ENCODE measurements at regions not wholly inside any gene's neighbourhood (a gene's known extent, or its start where the extent isn't known, plus 50 kb on each side); places are given as distances from the start of the nearest gene placed in this dataset.

DNA sequence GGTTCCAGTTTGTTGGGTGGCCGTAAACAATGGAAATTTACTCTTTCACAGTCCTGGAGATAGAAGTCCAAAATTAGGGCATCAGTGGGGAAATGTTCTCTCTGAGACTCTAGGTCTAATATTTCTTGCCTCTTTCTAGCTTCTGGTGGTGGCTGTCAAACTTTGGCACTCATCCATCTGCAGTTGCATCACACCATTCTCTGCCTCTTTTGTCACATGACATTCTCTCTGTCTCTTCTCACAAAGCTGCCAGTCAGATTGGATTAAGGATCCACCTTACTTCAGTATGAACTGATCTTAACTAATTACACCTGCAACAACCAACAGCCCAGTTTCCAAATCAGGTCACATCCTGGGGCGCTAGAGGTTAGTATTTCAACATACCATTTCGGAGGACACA is 222.9 kb upstream of the FTMT start:
- WGBS, 2 donors = 59 to 63% methylated on average over 3 of the region's 3 CpGs
- intact Hi-C loops (cut with DNase I; ENCODE audit: low total_unique reads) = no loop called here
- DNase-seq (ENCODE audit: low spot score in 2 of 2) = peak in 1 of 2 donors; percentile 79
- TF ChIP-seq POLR2A (IDR thresholded peaks at IDR 0.05) = no peak
- TF ChIP-seq, protein P1, sequence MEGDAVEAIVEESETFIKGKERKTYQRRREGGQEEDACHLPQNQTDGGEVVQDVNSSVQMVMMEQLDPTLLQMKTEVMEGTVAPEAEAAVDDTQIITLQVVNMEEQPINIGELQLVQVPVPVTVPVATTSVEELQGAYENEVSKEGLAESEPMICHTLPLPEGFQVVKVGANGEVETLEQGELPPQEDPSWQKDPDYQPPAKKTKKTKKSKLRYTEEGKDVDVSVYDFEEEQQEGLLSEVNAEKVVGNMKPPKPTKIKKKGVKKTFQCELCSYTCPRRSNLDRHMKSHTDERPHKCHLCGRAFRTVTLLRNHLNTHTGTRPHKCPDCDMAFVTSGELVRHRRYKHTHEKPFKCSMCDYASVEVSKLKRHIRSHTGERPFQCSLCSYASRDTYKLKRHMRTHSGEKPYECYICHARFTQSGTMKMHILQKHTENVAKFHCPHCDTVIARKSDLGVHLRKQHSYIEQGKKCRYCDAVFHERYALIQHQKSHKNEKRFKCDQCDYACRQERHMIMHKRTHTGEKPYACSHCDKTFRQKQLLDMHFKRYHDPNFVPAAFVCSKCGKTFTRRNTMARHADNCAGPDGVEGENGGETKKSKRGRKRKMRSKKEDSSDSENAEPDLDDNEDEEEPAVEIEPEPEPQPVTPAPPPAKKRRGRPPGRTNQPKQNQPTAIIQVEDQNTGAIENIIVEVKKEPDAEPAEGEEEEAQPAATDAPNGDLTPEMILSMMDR (IDR thresholded peaks at IDR 0.05) = no peak
- no peak overlapping the region for H3K4me3 ChIP-seq (ENCODE audit: low read depth, poor library complexity, severe bottlenecking)

DNA sequence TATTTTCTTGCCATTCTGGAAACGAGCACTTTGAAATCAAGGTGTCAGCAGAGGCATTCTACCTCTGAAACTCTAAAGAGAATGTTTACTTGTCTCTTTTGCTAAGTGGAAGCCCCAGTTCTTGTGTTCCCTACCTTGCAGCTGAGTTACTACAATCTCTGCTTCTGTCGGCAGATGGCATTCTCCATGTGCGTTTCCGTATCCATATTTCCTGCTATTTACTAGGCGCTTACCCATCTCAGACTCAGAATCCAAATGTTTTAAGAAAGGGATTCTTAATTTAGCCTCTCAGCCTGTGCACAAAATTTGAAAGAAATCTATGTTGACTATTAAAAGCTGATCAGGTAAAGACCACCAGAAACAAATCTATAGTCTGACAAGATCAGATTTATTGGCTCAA is 221.3 kb upstream of the FTMT start:
- TF ChIP-seq, protein P1 (IDR thresholded peaks at IDR 0.05) = no peak
- TF ChIP-seq POLR2A (IDR thresholded peaks at IDR 0.05) = no peak
- intact Hi-C loops (cut with DNase I; ENCODE audit: low total_unique reads) = no loop called here
- no peak for DNase-seq (ENCODE audit: low spot score in 2 of 2)
- no peak overlapping the region for H3K4me3 ChIP-seq (ENCODE audit: low read depth, poor library complexity, severe bottlenecking)
- WGBS, 2 donors = 31 to 32% methylated on average over 5 of the region's 5 CpGs

DNA sequence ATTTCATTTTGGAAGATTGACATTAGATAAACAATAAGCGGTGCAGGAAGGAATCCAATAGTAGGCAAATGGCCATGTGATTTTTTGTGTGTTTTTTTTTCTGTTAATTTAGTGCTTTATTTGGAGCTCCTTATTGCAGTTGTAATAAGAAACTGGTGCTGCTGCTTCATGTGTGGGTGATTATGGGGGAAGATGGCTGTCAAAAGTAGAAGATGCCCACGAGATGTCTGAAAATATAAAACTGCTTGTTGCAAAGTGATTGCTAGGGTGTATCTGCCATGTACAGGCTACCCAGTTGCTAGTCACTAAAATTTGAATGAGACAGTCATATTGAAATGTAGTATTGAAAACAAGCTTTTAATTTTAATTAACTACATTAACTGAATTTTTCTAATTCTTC is 216.7 kb upstream of the FTMT start:
- intact Hi-C loops (cut with DNase I; ENCODE audit: low total_unique reads) = no loop called here
- no peak for DNase-seq (ENCODE audit: low spot score in 2 of 2)
- H3K4me3 ChIP-seq (ENCODE audit: low read depth, poor library complexity, severe bottlenecking) = no peak overlapping the region
- WGBS, 2 donors = 65 to 71% methylated on average over 2 of the region's 2 CpGs
- TF ChIP-seq, protein P1 (IDR thresholded peaks at IDR 0.05) = no peak
- TF ChIP-seq POLR2A (IDR thresholded peaks at IDR 0.05) = no peak

DNA sequence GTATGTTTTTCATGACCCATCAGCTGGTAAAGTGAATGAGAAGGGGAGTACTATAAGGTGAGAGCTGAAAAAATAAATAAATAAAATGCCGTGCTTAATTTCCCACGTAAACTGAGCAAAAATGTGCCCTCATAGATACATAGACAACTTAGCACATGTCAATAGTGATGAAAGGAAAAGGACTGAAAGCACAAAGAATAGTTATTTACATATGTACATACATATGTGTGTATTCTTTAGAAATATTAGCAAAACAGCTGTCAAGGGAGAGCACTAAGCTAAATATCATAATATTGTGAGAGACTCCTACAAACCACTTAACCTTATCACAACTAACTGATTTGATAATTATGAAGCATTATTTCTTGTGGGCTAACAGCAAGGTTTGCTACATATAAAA is 213.6 kb upstream of the FTMT start:
- TF ChIP-seq POLR2A (IDR thresholded peaks at IDR 0.05) = no peak
- TF ChIP-seq, protein P1 (IDR thresholded peaks at IDR 0.05) = no peak
- no peak for DNase-seq (ENCODE audit: low spot score in 2 of 2)
- no peak overlapping the region for H3K4me3 ChIP-seq (ENCODE audit: low read depth, poor library complexity, severe bottlenecking)
- WGBS, 2 donors = 83 to 87% methylated on average over 2 of the region's 2 CpGs
- intact Hi-C loops (cut with DNase I; ENCODE audit: low total_unique reads) = no loop called here

DNA sequence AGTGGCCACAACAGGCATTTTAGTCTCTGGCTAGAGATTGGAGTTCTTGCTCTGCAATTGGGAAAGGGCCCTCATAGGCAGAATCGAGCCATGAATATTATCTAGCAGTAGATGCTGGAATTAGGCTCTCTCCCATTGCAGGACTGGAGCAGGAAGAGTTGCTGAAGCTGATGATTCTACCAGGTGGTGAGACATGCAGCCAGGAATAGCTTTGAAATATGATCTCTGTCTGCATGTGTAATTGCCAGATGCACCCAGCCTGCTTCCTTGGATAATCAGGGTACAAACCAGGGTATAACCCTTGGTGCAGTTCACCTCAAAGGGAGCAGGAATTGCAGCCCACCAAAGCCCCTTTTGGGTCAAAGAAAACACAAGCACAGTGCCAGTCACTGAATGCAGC is 211.4 kb upstream of the FTMT start:
- 55 to 81% methylated on average over 1 of the region's 1 CpG for WGBS, 2 donors
- intact Hi-C loops (cut with DNase I; ENCODE audit: low total_unique reads) = no loop called here
- DNase-seq (ENCODE audit: low spot score in 2 of 2) = no peak
- no peak overlapping the region for H3K4me3 ChIP-seq (ENCODE audit: low read depth, poor library complexity, severe bottlenecking)
- TF ChIP-seq POLR2A (IDR thresholded peaks at IDR 0.05) = no peak
- TF ChIP-seq, protein P1 (IDR thresholded peaks at IDR 0.05) = no peak

DNA sequence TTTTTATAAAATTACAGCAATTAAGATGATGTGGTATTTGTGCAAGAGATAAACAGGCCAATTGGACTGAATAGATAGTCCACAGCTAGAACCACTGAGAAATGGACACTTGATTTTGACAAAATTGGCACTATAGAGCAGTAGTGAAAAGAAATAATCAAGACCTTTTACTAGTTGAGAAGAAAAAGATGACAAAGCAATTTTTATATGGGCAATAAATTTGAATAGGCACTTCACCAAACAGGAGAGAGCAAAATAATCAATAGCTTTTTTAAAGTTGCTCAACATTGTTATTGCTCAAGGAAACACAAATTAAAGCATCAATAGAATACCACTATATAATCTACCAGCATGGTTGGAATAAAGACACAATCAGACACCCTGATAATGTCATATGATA is 193.5 kb upstream of the FTMT start:
- no peak overlapping the region for H3K4me3 ChIP-seq (ENCODE audit: low read depth, poor library complexity, severe bottlenecking)
- intact Hi-C loops (cut with DNase I; ENCODE audit: low total_unique reads) = no loop called here
- TF ChIP-seq, protein P1 (IDR thresholded peaks at IDR 0.05) = no peak
- no peak for TF ChIP-seq POLR2A (IDR thresholded peaks at IDR 0.05)
- DNase-seq (ENCODE audit: low spot score in 2 of 2) = no peak

Measured in lower leg skin (tissue), 4 donors.